ENCODE measurements at regions not wholly inside any gene's neighbourhood (a gene's known extent, or its start where the extent isn't known, plus 50 kb on each side); places are given as distances from the start of the nearest gene placed in this dataset.

DNA sequence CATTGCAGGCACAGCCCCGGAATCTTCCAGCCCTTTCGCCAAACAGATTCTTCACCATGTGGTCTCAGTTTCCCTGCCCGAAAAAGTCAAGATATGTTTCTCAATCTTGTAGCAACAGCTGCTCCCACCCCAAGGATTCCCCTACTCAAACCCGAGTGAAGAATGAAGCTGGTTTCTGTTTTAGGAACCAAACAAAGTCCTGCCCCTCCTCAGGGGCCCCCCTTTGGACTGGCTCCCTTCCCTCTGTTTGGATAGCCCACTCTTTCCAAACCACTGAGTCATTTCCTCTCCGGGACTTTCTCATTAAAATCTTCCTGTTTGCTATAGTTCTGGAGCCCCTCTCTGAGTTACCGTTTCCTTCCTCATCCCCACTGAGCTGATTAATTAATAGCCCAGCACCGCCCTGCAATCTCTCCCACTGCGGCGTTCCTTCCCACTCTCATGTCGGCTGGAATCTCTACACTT, 100.9 kb downstream of the TSEN15 start:
- peak overlapping the region; percentile 39 to 63 (median 40) for H3K4me3 ChIP-seq
- TF ChIP-seq POLR2AphosphoS5 (IDR thresholded peaks at IDR 0.05), result no peak
- TF ChIP-seq, protein P1, sequence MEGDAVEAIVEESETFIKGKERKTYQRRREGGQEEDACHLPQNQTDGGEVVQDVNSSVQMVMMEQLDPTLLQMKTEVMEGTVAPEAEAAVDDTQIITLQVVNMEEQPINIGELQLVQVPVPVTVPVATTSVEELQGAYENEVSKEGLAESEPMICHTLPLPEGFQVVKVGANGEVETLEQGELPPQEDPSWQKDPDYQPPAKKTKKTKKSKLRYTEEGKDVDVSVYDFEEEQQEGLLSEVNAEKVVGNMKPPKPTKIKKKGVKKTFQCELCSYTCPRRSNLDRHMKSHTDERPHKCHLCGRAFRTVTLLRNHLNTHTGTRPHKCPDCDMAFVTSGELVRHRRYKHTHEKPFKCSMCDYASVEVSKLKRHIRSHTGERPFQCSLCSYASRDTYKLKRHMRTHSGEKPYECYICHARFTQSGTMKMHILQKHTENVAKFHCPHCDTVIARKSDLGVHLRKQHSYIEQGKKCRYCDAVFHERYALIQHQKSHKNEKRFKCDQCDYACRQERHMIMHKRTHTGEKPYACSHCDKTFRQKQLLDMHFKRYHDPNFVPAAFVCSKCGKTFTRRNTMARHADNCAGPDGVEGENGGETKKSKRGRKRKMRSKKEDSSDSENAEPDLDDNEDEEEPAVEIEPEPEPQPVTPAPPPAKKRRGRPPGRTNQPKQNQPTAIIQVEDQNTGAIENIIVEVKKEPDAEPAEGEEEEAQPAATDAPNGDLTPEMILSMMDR (IDR thresholded peaks at IDR 0.05), result no peak
- DNase-seq (ENCODE audit: low spot score in 2 of 2), result no peak
- H3K27ac ChIP-seq, result peak overlapping the region; percentile 19 to 81
- intact Hi-C loops (cut with DNase I; ENCODE audit: low total_unique reads), result no loop called here
- no peaks in the 10 kb centered on the region for H3K27me3 ChIP-seq
- no peaks in the 10 kb centered on the region for H3K36me3 ChIP-seq
- no peaks in the 10 kb centered on the region for H3K9me3 ChIP-seq
- H3K4me1 ChIP-seq, result peaks cover 0 to 12% of the 10 kb centered on the region in 2 donors

DNA sequence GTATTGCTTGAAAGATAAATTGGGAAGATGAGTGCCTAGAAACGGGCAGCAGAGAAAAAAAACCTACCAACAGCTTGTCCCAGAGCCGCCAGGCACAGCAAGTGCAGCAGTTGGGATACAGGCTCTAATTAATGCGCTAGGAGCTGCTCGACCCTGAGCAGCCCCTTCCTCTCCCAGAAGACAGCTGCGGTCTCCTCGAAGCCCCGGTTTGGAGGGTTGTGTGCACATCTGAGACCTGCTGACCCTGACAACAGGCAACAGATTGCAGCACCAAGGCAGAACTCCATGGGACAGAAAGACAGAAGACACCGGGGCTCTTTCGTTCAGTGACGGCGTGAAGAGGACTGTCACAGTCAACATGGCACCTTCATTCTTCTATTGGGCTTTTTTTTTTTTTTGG, 101.4 kb downstream of the TSEN15 start:
- Histone ChIP-seq H3K27ac (peak overlapping the region; percentile 19 to 81), H3K4me1 (peaks cover 0 to 12% of the 10 kb centered on the region in 2 donors), H3K9me3 (no peaks in the 10 kb centered on the region), H3K27me3 (no peaks in the 10 kb centered on the region), H3K36me3 (no peaks in the 10 kb centered on the region), H3K4me3 (peak overlapping the region; percentile 39 to 63 (median 40))
- DNase-seq (ENCODE audit: low spot score in 2 of 2), result no peak
- TF ChIP-seq POLR2AphosphoS5 (IDR thresholded peaks at IDR 0.05) (no peak), POLR2A (IDR thresholded peaks at IDR 0.05) (no peak)
- TF ChIP-seq, protein P1 (IDR thresholded peaks at IDR 0.05), result no peak
- intact Hi-C loops (cut with DNase I; ENCODE audit: low total_unique reads), result no loop called here

DNA sequence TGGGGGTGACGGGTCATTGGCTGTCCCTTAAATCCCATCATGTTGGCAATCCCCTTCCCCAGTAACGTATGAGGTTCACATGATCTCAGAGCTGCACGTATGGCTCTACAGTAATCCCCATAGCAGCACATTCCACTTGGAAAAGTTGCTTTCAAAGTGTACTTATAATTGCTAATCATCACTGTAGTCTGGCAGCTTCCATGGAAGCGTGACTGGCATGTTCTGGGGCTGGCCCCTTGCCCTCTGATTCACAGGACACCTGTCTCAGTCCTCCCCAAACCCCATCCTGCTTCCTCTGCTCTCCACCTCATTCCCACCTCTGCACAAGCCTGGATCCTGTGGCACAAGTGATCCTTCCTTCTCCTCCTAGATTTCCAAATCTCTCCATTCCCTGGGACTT, 102.2 kb downstream of the TSEN15 start:
- no peaks in the 10 kb centered on the region for H3K36me3 ChIP-seq
- TF ChIP-seq POLR2AphosphoS5 (IDR thresholded peaks at IDR 0.05) (no peak), POLR2A (IDR thresholded peaks at IDR 0.05) (no peak)
- TF ChIP-seq, protein P1 (IDR thresholded peaks at IDR 0.05), result no peak
- no peak for DNase-seq (ENCODE audit: low spot score in 2 of 2)
- intact Hi-C loops (cut with DNase I; ENCODE audit: low total_unique reads), result no loop called here
- no peaks in the 10 kb centered on the region for H3K27me3 ChIP-seq
- H3K4me3 ChIP-seq, result no peak overlapping the region
- peaks cover 0 to 12% of the 10 kb centered on the region in 2 donors for H3K4me1 ChIP-seq
- H3K27ac ChIP-seq, result peak overlapping the region in 1 of 2 donors; percentile 81
- no peaks in the 10 kb centered on the region for H3K9me3 ChIP-seq

DNA sequence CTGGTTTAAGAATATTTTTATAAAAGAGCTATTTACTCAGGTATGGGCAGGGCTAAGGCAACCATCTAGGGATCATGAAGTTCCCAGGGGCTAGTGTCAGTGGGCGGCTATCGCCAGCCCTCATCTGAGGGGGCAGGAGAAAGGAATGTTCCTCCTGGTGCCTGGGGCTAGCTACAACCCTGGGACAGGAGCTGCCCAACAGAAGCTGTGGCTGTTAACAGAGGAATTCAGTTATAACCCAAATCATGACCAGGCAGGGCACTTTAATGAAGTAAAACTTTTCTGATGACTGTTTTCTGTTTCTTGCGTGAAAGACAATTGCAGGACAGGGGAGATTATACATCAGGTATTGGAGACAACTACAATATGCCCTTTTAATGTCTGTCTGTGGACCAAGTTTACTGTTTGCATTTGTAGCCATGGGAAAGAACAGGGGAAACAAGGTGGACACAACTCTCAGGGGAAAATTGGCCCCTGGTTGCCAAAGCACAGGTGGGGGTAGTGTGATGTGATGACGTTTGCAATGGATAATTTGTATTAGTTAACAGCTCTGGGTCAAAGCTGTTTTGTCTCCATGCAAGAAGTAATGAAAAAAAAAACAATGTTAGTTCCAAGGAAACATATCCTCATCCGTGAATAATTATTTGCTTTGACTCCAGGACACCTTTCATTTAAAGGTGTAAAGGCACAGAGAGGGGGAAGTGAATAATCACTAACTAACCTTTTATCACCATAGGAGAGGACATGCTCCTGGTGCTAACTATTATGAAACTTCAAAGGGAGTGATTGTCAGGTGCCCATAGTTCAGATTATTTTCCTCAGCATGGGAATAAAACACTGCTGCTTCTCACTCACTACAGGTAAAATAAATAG, 105.2 kb downstream of the TSEN15 start:
- Histone ChIP-seq H3K27me3 (no peaks in the 10 kb centered on the region), H3K27ac (peak overlapping the region; percentile 79 to 82), H3K9me3 (no peaks in the 10 kb centered on the region), H3K4me1 (peaks cover 4 to 12% of the 10 kb centered on the region in 2 donors), H3K36me3 (no peaks in the 10 kb centered on the region), H3K4me3 (peak overlapping the region in 1 of 3 donors; percentile 28)
- intact Hi-C loops (cut with DNase I; ENCODE audit: low total_unique reads), result no loop called here
- DNase-seq (ENCODE audit: low spot score in 2 of 2), result peak in 1 of 2 donors; percentile 80
- TF ChIP-seq POLR2A (IDR thresholded peaks at IDR 0.05) (no peak), POLR2AphosphoS5 (IDR thresholded peaks at IDR 0.05) (no peak)
- TF ChIP-seq, protein P1 (IDR thresholded peaks at IDR 0.05), result no peak

DNA sequence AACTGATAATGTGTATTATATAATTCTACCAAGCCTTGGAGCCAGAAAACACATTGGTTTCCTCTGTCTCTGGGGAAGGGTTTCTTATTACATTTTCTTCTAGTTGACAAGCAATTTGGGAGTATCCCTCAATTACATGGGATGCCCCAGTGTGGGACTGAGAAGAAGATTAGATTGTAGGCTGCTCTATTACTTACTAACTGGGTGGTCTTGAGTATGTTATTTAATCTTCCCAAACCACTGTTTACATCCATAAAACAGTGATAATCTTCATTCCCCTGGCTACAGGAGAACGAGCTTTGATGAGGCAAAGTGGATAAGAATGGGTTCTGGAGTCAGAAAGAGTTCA, 105.8 kb downstream of the TSEN15 start:
- intact Hi-C loops (cut with DNase I; ENCODE audit: low total_unique reads), result no loop called here
- TF ChIP-seq POLR2A (IDR thresholded peaks at IDR 0.05) (no peak), POLR2AphosphoS5 (IDR thresholded peaks at IDR 0.05) (no peak)
- TF ChIP-seq, protein P1 (IDR thresholded peaks at IDR 0.05), result no peak

More for the DNA sequence above, 105.8 kb downstream of the TSEN15 start:
- DNase-seq (ENCODE audit: low spot score in 2 of 2), result no peak
- no peaks in the 10 kb centered on the region for H3K9me3 ChIP-seq
- no peaks in the 10 kb centered on the region for H3K27me3 ChIP-seq
- no peak overlapping the region for H3K4me3 ChIP-seq
- H3K36me3 ChIP-seq, result no peaks in the 10 kb centered on the region
- H3K4me1 ChIP-seq, result peaks cover 4 to 12% of the 10 kb centered on the region in 2 donors
- peak overlapping the region; percentile 79 to 82 for H3K27ac ChIP-seq

All from breast epithelium (tissue), 4 donors.